Tibial nerve (tissue), 4 donors: ENCODE measurements at regions not wholly inside any gene's neighbourhood (a gene's known extent, or its start where the extent isn't known, plus 50 kb on each side); places are given as distances from the start of the nearest gene placed in this dataset.

Experiments used
- CTCF ChIP-seq, 5 experiments: fragments of 200-600 bp in 3 of 5; fragments of 450-650 bp in 2 of 5; sonication (generic) in 3 of 5; IDR thresholded peaks; one replicate each; pipeline ENCODE4 v1.5.1; 2016 to 2019; ENCODE audit warnings: antibody characterized with exemption in 5 of 5, mild to moderate bottlenecking in 3 of 5, moderate library complexity in 2 of 5
- EP300 ChIP-seq, 2 donors: sonication (generic); formaldehyde crosslinking; IDR thresholded peaks; one replicate each; pipeline ENCODE4 v1.6.1; 2017; ENCODE audit warnings: antibody characterized with exemption in 2 of 2, mild to moderate bottlenecking in 1 of 2

GRCh38 chr12:88365403-88365802, 214.9 kb downstream of the KITLG start:
- TF ChIP-seq EP300 (IDR thresholded peaks at IDR 0.05) (no peak), CTCF (IDR thresholded peaks at IDR 0.05) (no peak)
